SK-N-SH (cell line): ENCODE measurements at regions not wholly inside any gene's neighbourhood (a gene's known extent, or its start where the extent isn't known, plus 50 kb on each side); places are given as distances from the start of the nearest gene placed in this dataset.

ENCODE experiments used
- EZH2phosphoT487 ChIP-seq: fragments of 200-600 bp; sonication (generic); IDR thresholded peaks from 2 replicates; pipeline ENCODE4 v1.6.1; 2017; ENCODE audit warnings: low read depth, mixed run types, mild to moderate bottlenecking, antibody characterized with exemption, moderate library complexity, borderline replicate concordance
- FOSL2 ChIP-seq: IDR thresholded peaks from 2 replicates; pipeline ENCODE4 v1.4.0; 2012; ENCODE audit warnings: low read depth, mild to moderate bottlenecking, moderate library complexity, borderline replicate concordance
- FOXM1 ChIP-seq: IDR thresholded peaks from 2 replicates; pipeline ENCODE4 v1.4.0; 2012; ENCODE audit warnings: low read depth, mild to moderate bottlenecking
- JUND ChIP-seq: IDR thresholded peaks from 2 replicates; pipeline ENCODE4 v1.4.0; 2012
- MEF2A ChIP-seq: IDR thresholded peaks from 2 replicates; pipeline ENCODE4 v1.4.0; 2012; ENCODE audit warnings: low read depth, borderline replicate concordance
- NFIC ChIP-seq: IDR thresholded peaks from 2 replicates; pipeline ENCODE4 v1.4.0; 2012; ENCODE audit warnings: borderline replicate concordance
- POLR2AphosphoS5 ChIP-seq: IDR thresholded peaks from 2 replicates; pipeline ENCODE4 v1.6.1; 2012; ENCODE audit warnings: low read depth, low read length
- REST ChIP-seq: IDR thresholded peaks from 2 replicates; pipeline ENCODE4 v1.6.1; 2012; ENCODE audit warnings: mild to moderate bottlenecking, low read depth, low read length, moderate library complexity
- TAF1 ChIP-seq: IDR thresholded peaks from 2 replicates; pipeline ENCODE4 v1.6.1; 2012; ENCODE audit warnings: low read depth, mild to moderate bottlenecking, low read length, moderate library complexity, borderline replicate concordance
- TF ChIP-seq, protein P1 (sequence below): fragments of 200-600 bp; sonication (generic); IDR thresholded peaks from 2 replicates; pipeline ENCODE4 v1.6.1; 2017; ENCODE audit warnings: antibody characterized with exemption, mild to moderate bottlenecking, moderate library complexity
- TF ChIP-seq, protein P2 (sequence below): IDR thresholded peaks from 2 replicates; pipeline ENCODE4; 2012

GRCh38 chr2:61636686-61637085 lies 98.5 kb upstream of the XPO1 start:
- TF ChIP-seq TAF1 = no peak
- TF ChIP-seq, protein P1, sequence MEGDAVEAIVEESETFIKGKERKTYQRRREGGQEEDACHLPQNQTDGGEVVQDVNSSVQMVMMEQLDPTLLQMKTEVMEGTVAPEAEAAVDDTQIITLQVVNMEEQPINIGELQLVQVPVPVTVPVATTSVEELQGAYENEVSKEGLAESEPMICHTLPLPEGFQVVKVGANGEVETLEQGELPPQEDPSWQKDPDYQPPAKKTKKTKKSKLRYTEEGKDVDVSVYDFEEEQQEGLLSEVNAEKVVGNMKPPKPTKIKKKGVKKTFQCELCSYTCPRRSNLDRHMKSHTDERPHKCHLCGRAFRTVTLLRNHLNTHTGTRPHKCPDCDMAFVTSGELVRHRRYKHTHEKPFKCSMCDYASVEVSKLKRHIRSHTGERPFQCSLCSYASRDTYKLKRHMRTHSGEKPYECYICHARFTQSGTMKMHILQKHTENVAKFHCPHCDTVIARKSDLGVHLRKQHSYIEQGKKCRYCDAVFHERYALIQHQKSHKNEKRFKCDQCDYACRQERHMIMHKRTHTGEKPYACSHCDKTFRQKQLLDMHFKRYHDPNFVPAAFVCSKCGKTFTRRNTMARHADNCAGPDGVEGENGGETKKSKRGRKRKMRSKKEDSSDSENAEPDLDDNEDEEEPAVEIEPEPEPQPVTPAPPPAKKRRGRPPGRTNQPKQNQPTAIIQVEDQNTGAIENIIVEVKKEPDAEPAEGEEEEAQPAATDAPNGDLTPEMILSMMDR = no peak
- no peak for TF ChIP-seq POLR2AphosphoS5
- TF ChIP-seq, protein P2, sequence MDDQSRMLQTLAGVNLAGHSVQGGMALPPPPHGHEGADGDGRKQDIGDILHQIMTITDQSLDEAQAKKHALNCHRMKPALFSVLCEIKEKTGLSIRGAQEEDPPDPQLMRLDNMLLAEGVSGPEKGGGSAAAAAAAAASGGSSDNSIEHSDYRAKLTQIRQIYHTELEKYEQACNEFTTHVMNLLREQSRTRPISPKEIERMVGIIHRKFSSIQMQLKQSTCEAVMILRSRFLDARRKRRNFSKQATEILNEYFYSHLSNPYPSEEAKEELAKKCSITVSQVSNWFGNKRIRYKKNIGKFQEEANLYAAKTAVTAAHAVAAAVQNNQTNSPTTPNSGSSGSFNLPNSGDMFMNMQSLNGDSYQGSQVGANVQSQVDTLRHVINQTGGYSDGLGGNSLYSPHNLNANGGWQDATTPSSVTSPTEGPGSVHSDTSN = no peak
- TF ChIP-seq EZH2phosphoT487 = no peak
- TF ChIP-seq JUND = no peak
- TF ChIP-seq FOXM1 = no peak
- TF ChIP-seq MEF2A = no peak
- TF ChIP-seq REST = no peak
- TF ChIP-seq FOSL2 = no peak
- no peak for TF ChIP-seq NFIC
